ENCODE measurements at regions not wholly inside any gene's neighbourhood (a gene's known extent, or its start where the extent isn't known, plus 50 kb on each side); places are given as distances from the start of the nearest gene placed in this dataset.

DNA sequence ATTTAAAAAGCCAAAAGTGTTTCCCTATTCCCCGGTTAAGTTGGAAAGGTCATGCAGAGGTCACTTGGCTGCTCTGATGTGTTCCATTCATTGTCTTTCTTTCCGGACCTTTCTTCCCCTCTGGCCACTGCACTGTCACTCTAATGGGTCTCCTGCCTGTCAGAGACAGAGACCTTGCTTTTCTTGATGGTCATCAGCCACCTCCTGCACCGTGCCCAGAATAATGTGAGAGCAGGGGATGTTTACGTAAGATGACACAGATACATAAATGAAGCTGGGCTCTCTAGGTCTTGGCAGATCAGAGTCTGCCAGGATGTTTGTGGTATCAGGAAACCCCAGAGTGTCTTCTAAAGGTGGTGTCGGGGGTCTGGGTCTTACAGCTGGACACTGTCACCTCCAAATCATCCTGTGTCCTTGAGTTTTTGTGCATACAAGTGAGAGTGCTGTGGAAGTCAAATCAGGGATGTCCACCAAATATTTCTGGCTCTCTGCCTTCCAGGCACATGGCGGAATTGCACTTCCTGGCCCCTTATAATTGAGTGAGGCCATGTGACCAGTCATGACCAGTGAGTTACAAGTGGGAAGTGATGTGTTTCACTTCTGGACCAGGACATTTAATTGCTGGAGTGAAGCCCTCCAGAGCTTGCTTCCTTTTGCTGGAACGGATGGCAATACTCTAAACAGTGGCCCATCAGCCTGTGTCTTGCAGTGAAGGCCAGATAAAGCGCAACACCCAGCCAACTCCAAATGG, 130.6 kb upstream of the ATP6AP2 start:
- H3K27ac Mint-ChIP-seq (ENCODE audit: unreplicated experiment): no peak overlapping the region
- CTCF ChIA-PET: no interaction called here
- H3K4me1 Mint-ChIP-seq (ENCODE audit: low read depth, unreplicated experiment): no peaks in the 10 kb centered on the region
- H3K9me3 Mint-ChIP-seq (ENCODE audit: low read depth, unreplicated experiment): peaks cover 2% of the 10 kb centered on the region
- H3K36me3 Mint-ChIP-seq (ENCODE audit: insufficient read depth, unreplicated experiment): no peaks in the 10 kb centered on the region
- intact Hi-C loops (cut with micrococcal nuclease; ENCODE audit: unreplicated experiment): no loop called here
- DNase-seq: no peak
- BruUV-seq (replicated peaks): no TSS peak
- H3K27me3 Mint-ChIP-seq (ENCODE audit: unreplicated experiment): peaks cover 20% of the 10 kb centered on the region
- no peak overlapping the region for H3K4me3 Mint-ChIP-seq (ENCODE audit: low read depth, unreplicated experiment)
- TF ChIP-seq, protein P1, sequence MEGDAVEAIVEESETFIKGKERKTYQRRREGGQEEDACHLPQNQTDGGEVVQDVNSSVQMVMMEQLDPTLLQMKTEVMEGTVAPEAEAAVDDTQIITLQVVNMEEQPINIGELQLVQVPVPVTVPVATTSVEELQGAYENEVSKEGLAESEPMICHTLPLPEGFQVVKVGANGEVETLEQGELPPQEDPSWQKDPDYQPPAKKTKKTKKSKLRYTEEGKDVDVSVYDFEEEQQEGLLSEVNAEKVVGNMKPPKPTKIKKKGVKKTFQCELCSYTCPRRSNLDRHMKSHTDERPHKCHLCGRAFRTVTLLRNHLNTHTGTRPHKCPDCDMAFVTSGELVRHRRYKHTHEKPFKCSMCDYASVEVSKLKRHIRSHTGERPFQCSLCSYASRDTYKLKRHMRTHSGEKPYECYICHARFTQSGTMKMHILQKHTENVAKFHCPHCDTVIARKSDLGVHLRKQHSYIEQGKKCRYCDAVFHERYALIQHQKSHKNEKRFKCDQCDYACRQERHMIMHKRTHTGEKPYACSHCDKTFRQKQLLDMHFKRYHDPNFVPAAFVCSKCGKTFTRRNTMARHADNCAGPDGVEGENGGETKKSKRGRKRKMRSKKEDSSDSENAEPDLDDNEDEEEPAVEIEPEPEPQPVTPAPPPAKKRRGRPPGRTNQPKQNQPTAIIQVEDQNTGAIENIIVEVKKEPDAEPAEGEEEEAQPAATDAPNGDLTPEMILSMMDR (IDR thresholded peaks at IDR 0.05; ENCODE audit: unreplicated experiment): no peak

DNA sequence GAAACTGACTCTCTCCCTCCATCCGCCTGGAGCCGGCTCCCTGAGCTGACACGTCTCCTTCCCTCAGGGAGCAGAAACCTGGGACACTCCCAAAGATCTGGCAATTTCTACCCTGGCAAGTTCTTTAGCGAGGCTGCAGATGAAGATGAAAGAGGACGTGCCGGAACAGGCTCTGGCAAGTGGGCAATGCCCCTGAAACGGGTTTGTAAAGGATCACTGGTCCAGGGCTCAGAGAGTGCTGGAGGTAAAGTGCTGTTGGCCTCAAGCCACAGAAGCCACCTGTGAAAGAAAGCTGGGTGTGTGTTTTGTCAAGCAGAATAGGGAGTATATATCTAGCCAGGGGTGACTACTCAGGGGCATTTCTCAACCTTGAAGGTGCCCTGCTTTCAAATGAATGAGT, 131.4 kb upstream of the ATP6AP2 start:
- Mint-ChIP-seq H3K27me3 (ENCODE audit: unreplicated experiment) (peaks cover 20% of the 10 kb centered on the region), H3K9me3 (ENCODE audit: low read depth, unreplicated experiment) (no peaks in the 10 kb centered on the region), H3K4me3 (ENCODE audit: low read depth, unreplicated experiment) (no peak overlapping the region), H3K36me3 (ENCODE audit: insufficient read depth, unreplicated experiment) (no peaks in the 10 kb centered on the region), H3K27ac (ENCODE audit: unreplicated experiment) (no peak overlapping the region), H3K4me1 (ENCODE audit: low read depth, unreplicated experiment) (no peaks in the 10 kb centered on the region)
- no TSS peak for BruUV-seq (replicated peaks)
- CTCF ChIA-PET: no interaction called here
- TF ChIP-seq, protein P1 (IDR thresholded peaks at IDR 0.05; ENCODE audit: unreplicated experiment): no peak
- DNase-seq: no peak
- intact Hi-C loops (cut with micrococcal nuclease; ENCODE audit: unreplicated experiment): no loop called here

GRCh38 chrX:40448793-40449192, 132.0 kb upstream of the ATP6AP2 start:
- no peaks in the 10 kb centered on the region for H3K4me1 Mint-ChIP-seq (ENCODE audit: low read depth, unreplicated experiment)
- no peaks in the 10 kb centered on the region for H3K36me3 Mint-ChIP-seq (ENCODE audit: insufficient read depth, unreplicated experiment)
- H3K27ac Mint-ChIP-seq (ENCODE audit: unreplicated experiment): no peak overlapping the region
- H3K4me3 Mint-ChIP-seq (ENCODE audit: low read depth, unreplicated experiment): no peak overlapping the region
- H3K27me3 Mint-ChIP-seq (ENCODE audit: unreplicated experiment): peaks cover 23% of the 10 kb centered on the region
- H3K9me3 Mint-ChIP-seq (ENCODE audit: low read depth, unreplicated experiment): no peaks in the 10 kb centered on the region
- DNase-seq: no peak
- CTCF ChIA-PET: interaction anchor here (0.6 kb wide), 1 partner anchor 156 kb away, joined by 3 read pairs; no protein-coding TSS in a partner anchor
- intact Hi-C loops (cut with micrococcal nuclease; ENCODE audit: unreplicated experiment): no loop called here
- no TSS peak for BruUV-seq (replicated peaks)
- TF ChIP-seq, protein P1 (IDR thresholded peaks at IDR 0.05; ENCODE audit: unreplicated experiment): no peak

DNA sequence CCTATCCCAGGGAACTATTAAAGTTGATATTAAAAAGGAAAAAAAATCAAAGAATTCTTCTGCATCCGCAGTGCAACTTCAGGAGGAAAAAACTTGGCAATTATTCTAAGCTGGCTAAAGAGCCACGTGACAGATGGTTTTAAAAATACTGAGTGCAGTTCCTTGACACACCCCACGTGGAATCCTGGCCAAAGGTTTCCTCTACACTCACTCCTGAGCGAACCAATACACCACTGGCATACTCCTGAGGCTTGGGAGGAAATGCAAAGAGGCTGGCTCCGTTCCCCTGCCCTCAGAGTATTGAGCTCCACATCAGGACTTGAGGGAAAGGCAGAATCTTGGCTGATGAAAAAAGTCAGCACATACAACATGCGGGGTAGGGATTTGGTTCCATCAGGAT, 133.8 kb upstream of the ATP6AP2 start:
- Mint-ChIP-seq H3K27me3 (ENCODE audit: unreplicated experiment) (peaks cover 24% of the 10 kb centered on the region), H3K27ac (ENCODE audit: unreplicated experiment) (no peak overlapping the region), H3K4me3 (ENCODE audit: low read depth, unreplicated experiment) (no peak overlapping the region), H3K36me3 (ENCODE audit: insufficient read depth, unreplicated experiment) (no peaks in the 10 kb centered on the region), H3K9me3 (ENCODE audit: low read depth, unreplicated experiment) (no peaks in the 10 kb centered on the region), H3K4me1 (ENCODE audit: low read depth, unreplicated experiment) (no peaks in the 10 kb centered on the region)
- DNase-seq: no peak
- CTCF ChIA-PET: no interaction called here
- TF ChIP-seq, protein P1 (IDR thresholded peaks at IDR 0.05; ENCODE audit: unreplicated experiment): no peak
- no TSS peak for BruUV-seq (replicated peaks)
- intact Hi-C loops (cut with micrococcal nuclease; ENCODE audit: unreplicated experiment): no loop called here
